Stomach (tissue), 4 donors: ENCODE measurements at regions not wholly inside any gene's neighbourhood (a gene's known extent, or its start where the extent isn't known, plus 50 kb on each side); places are given as distances from the start of the nearest gene placed in this dataset.

Experiments used
- CTCF ChIP-seq, 7 experiments: fragments of 450-650 bp in 4 of 7; fragments of 200-600 bp in 3 of 7; sonication (generic) in 3 of 7; IDR thresholded peaks; one replicate each; pipeline ENCODE4 v1.5.1; 2016 to 2019; ENCODE audit warnings: antibody characterized with exemption in 7 of 7, control low read depth in 2 of 7, mild to moderate bottlenecking in 1 of 7
- EP300 ChIP-seq: sonication (generic); formaldehyde crosslinking; IDR thresholded peaks from one replicate; pipeline ENCODE4 v1.6.1; 2017; ENCODE audit warnings: antibody characterized with exemption
- POLR2A ChIP-seq, 4 donors: fragments of 450-650 bp; IDR thresholded peaks; one replicate each; pipeline ENCODE4 v1.6.1; 2016; ENCODE audit warnings: antibody characterized with exemption in 4 of 4, control low read depth in 2 of 4, mild to moderate bottlenecking in 1 of 4, moderate library complexity in 1 of 4
- POLR2AphosphoS5 ChIP-seq, 3 donors: sonication (generic); formaldehyde crosslinking; IDR thresholded peaks; one replicate each; pipeline ENCODE4 v1.6.1; 2016; ENCODE audit warnings: antibody characterized with exemption in 3 of 3

- TF ChIP-seq CTCF (IDR thresholded peaks at IDR 0.05) (no peak), POLR2A (IDR thresholded peaks at IDR 0.05) (no peak), EP300 (no peak), POLR2AphosphoS5 (IDR thresholded peaks at IDR 0.05) (no peak)
Measured at GRCh38 chr14:65939184-65939583, 526.7 kb downstream of the FUT8 start.
